ENCODE measurements at regions not wholly inside any gene's neighbourhood (a gene's known extent, or its start where the extent isn't known, plus 50 kb on each side); places are given as distances from the start of the nearest gene placed in this dataset.

- FAIRE-seq (no peak), DNase-seq (no peak)
- intact Hi-C loops (cut with DNase I) = no loop called here
- H3K27ac ChIP-seq (ENCODE audit: low read depth in 2 of 2, low read length in 2 of 2) = no peak overlapping the region
- H3K4me1 ChIP-seq (ENCODE audit: control insufficient read depth in 2 of 3, insufficient read depth in 2 of 3, low read depth in 1 of 3, low read length in 3 of 3) = no peaks in the 10 kb centered on the region
- H3K4me3 ChIP-seq (ENCODE audit: low read length in 3 of 3) = no peak overlapping the region
- no peaks in the 10 kb centered on the region for H3K27me3 ChIP-seq (ENCODE audit: control insufficient read depth, insufficient read depth, low read length)
- no peak for TF ChIP-seq CTCF (IDR thresholded peaks at IDR 0.05; ENCODE audit: borderline replicate concordance, extremely low read depth, insufficient read depth)
- H3K36me3 ChIP-seq (ENCODE audit: control insufficient read depth in 2 of 3, insufficient read depth in 3 of 3, low read length in 3 of 3) = no peaks in the 10 kb centered on the region
- H3K9ac ChIP-seq (ENCODE audit: low read length in 3 of 3) = no peak overlapping the region
- no peaks in the 10 kb centered on the region for H3K9me3 ChIP-seq (ENCODE audit: control insufficient read depth in 2 of 3, insufficient read depth in 1 of 3, low read length in 3 of 3)
Observed at GRCh38 chr5:9831823-9832222, 201.7 kb upstream of the TAS2R1 start.

GRCh38 chr5:9830184-9830583 is 200.0 kb upstream of the TAS2R1 start:
- Histone ChIP-seq H3K9me3 (ENCODE audit: control insufficient read depth in 2 of 3, insufficient read depth in 1 of 3, low read length in 3 of 3) (no peaks in the 10 kb centered on the region), H3K27me3 (ENCODE audit: control insufficient read depth, insufficient read depth, low read length) (no peaks in the 10 kb centered on the region), H3K9ac (ENCODE audit: low read length in 3 of 3) (no peak overlapping the region), H3K36me3 (ENCODE audit: control insufficient read depth in 2 of 3, insufficient read depth in 3 of 3, low read length in 3 of 3) (no peaks in the 10 kb centered on the region), H3K4me3 (ENCODE audit: low read length in 3 of 3) (no peak overlapping the region), H3K4me1 (ENCODE audit: control insufficient read depth in 2 of 3, insufficient read depth in 2 of 3, low read depth in 1 of 3, low read length in 3 of 3) (no peaks in the 10 kb centered on the region), H3K27ac (ENCODE audit: low read depth in 2 of 2, low read length in 2 of 2) (no peak overlapping the region)
- TF ChIP-seq CTCF (IDR thresholded peaks at IDR 0.05; ENCODE audit: borderline replicate concordance, extremely low read depth, insufficient read depth) = no peak
- DNase-seq = no peak
- no peak for FAIRE-seq
- intact Hi-C loops (cut with DNase I) = no loop called here

- DNase-seq (no peak), FAIRE-seq (no peak)
- no peaks in the 10 kb centered on the region for H3K9me3 ChIP-seq (ENCODE audit: control insufficient read depth in 2 of 3, insufficient read depth in 1 of 3, low read length in 3 of 3)
- intact Hi-C loops (cut with DNase I) = no loop called here
- H3K36me3 ChIP-seq (ENCODE audit: control insufficient read depth in 2 of 3, insufficient read depth in 3 of 3, low read length in 3 of 3) = no peaks in the 10 kb centered on the region
- no peak overlapping the region for H3K4me3 ChIP-seq (ENCODE audit: low read length in 3 of 3)
- no peaks in the 10 kb centered on the region for H3K27me3 ChIP-seq (ENCODE audit: control insufficient read depth, insufficient read depth, low read length)
- H3K27ac ChIP-seq (ENCODE audit: low read depth in 2 of 2, low read length in 2 of 2) = no peak overlapping the region
- H3K9ac ChIP-seq (ENCODE audit: low read length in 3 of 3) = no peak overlapping the region
- TF ChIP-seq CTCF (IDR thresholded peaks at IDR 0.05; ENCODE audit: borderline replicate concordance, extremely low read depth, insufficient read depth) = no peak
- H3K4me1 ChIP-seq (ENCODE audit: control insufficient read depth in 2 of 3, insufficient read depth in 2 of 3, low read depth in 1 of 3, low read length in 3 of 3) = no peaks in the 10 kb centered on the region
Observed at GRCh38 chr5:9829621-9830020, 199.5 kb upstream of the TAS2R1 start.

GRCh38 chr5:9820691-9821449 is 190.7 kb upstream of the TAS2R1 start:
- no peak for TF ChIP-seq CTCF (IDR thresholded peaks at IDR 0.05; ENCODE audit: borderline replicate concordance, extremely low read depth, insufficient read depth)
- FAIRE-seq (no peak), DNase-seq (no peak)
- Histone ChIP-seq H3K9me3 (ENCODE audit: control insufficient read depth in 2 of 3, insufficient read depth in 1 of 3, low read length in 3 of 3) (no peaks in the 10 kb centered on the region), H3K4me3 (ENCODE audit: low read length in 3 of 3) (no peak overlapping the region), H3K27ac (ENCODE audit: low read depth in 2 of 2, low read length in 2 of 2) (no peak overlapping the region), H3K27me3 (ENCODE audit: control insufficient read depth, insufficient read depth, low read length) (no peaks in the 10 kb centered on the region), H3K4me1 (ENCODE audit: control insufficient read depth in 2 of 3, insufficient read depth in 2 of 3, low read depth in 1 of 3, low read length in 3 of 3) (no peaks in the 10 kb centered on the region), H3K36me3 (ENCODE audit: control insufficient read depth in 2 of 3, insufficient read depth in 3 of 3, low read length in 3 of 3) (no peaks in the 10 kb centered on the region), H3K9ac (ENCODE audit: low read length in 3 of 3) (no peak overlapping the region)
- intact Hi-C loops (cut with DNase I) = no loop called here
